MM.1S (cell line): ENCODE measurements at regions not wholly inside any gene's neighbourhood (a gene's known extent, or its start where the extent isn't known, plus 50 kb on each side); places are given as distances from the start of the nearest gene placed in this dataset.

Experiments
- CTCF ChIP-seq: fragments of 300-600 bp; sonication (generic); IDR thresholded peaks from 2 replicates; pipeline ENCODE4 v1.5.1; 2016; ENCODE audit warnings: antibody characterized with exemption, low read length, mixed read lengths
- EZH2 ChIP-seq: fragments of 300-600 bp; sonication (generic); optimal IDR thresholded peaks from 2 replicates; pipeline ENCODE3; 2017; ENCODE audit warnings: low read depth, mild to moderate bottlenecking, antibody characterized with exemption, low read length, mixed read lengths

GRCh38 chr2:136534811-136535210 lies 230.5 kb upstream of the THSD7B start:
- TF ChIP-seq CTCF, result no peak
- no peak for TF ChIP-seq EZH2
